T-helper 2 cell treated with Interferon-gamma antibody and Interleukin-4, amounts not matched to agents 100 ng/mL and 5 ng/mL, for 36 hours (primary cell): ENCODE measurements at regions not wholly inside any gene's neighbourhood (a gene's known extent, or its start where the extent isn't known, plus 50 kb on each side); places are given as distances from the start of the nearest gene placed in this dataset.

Experiments used
- intact Hi-C: fragments of 100-400 bp; cut with micrococcal nuclease; formaldehyde crosslinking; loops from one replicate; pipeline ENCODE4 v1.15.1; 2023

DNA sequence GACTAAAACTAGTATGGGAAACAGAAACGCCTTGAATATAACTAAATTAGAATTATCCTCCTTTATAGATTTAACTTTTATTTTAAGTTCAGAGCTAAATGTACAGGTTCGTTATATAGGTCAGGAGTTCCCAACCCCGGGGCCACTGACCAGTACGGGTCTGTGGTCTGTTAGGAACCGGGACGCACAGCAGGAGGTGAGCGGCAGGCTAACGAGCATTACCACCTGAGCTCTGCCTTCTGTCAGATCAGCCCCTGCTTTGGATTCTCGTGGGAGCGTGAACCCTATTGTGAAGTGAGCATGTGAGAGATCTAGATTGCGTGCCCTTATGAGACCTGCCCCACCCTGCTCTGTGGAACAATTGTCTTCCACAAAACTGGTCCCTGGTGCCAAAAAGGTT is 51.0 kb downstream of the FAT4 start:
- intact Hi-C loops, result no loop called here

- intact Hi-C loops, result no loop called here
Observed at GRCh38 chr4:125368146-125368545, 53.4 kb downstream of the FAT4 start.

DNA sequence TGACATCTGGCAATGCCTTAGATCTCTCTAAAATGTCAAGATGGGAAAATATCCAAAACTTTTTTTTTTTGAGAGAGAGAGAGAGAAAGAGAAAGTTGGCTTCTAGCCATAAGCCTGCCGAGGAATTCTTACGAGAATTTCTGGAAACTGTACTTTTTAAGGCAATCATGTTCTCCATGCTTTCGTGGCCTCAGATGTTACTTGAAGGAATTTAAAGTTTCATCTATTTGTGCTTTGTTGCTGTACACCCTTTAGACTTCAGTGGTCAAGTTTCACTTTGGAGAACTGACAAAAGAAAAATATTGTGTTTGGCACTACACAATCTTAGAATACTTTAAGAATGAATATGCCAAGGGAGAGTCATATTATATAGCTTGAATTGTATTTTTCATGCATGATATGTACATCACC is 53.9 kb downstream of the FAT4 start:
- intact Hi-C loops, result no loop called here

DNA sequence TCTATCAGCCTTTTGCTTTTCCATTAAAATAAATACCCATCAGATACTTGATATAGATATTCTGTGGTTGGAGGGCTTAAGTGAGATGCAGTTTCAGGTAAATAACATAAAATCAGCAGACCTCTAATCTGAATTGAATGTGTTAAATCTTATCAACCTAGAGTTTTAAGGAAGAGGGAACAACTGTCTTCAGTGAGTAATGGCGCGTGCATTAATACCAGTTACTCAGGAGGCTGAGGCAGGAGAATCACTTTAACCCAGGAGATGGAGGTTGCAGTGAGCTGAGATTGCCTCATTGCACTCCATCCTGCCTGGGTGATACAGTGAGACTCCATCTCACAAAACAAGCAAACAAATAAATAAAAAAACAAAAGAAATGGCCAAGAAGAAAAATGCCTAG is 54.3 kb downstream of the FAT4 start:
- intact Hi-C loops, result no loop called here

DNA sequence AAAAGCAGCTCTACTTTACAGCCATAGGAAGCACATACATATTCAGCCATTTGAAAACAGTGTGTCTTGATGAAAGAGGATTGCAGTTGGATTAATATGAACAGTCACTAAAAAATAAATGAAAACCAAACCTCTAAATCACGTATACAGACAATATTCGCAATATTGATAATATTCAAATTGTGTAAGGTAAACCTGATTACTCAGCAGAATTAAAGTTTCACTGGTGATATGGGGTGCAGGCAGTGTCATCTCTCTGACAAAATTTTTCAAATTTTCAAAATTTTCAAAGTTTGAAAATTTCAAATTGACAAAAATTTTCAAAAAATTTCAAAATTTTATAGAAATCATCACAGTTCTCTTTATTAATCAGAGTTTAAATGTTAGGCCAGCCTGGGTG is 55.7 kb downstream of the FAT4 start:
- intact Hi-C loops, result no loop called here

- intact Hi-C loops, result no loop called here
Observed at GRCh38 chr4:125382995-125383394, 68.2 kb downstream of the FAT4 start.

DNA sequence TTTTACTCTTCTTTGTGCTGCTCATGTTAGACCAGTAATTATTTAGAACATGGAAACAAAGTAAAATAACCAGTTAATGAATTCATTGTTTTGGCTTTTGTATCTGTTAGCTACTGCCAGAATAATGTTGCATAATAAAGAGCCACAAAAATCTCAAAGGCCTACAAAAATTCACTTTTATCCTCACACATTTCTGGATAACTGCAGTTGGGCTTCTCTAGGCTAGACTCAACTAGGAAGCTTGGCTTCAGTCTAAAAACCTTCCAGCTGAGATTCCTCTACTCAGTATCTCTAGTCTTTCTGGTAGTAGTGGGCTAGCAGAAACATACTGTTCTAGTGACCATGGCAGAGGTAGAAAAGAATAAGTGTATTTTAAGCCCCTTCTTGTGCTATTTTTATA is 73.0 kb downstream of the FAT4 start:
- intact Hi-C loops, result no loop called here

DNA sequence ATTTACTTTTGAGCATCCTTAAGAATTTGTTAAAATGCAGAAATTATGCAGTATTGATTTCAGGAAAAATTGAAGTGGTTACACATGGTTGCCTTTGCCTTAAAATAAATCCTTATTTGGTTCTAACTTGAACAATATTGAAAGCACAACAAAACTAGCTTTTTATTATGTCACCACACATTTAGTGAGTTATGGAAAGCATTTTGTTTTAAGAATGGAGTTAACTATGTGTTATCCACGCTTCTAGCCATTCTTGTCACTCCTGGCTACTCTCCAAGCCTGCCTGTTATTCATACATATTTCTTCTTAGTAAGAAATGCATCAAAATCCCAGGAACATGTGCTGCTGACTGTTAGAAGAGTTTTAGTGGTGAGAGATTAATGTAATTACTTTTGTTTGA is 73.9 kb downstream of the FAT4 start:
- intact Hi-C loops, result no loop called here

GRCh38 chr4:125389713-125390112 is 75.0 kb downstream of the FAT4 start:
- intact Hi-C loops, result no loop called here

DNA sequence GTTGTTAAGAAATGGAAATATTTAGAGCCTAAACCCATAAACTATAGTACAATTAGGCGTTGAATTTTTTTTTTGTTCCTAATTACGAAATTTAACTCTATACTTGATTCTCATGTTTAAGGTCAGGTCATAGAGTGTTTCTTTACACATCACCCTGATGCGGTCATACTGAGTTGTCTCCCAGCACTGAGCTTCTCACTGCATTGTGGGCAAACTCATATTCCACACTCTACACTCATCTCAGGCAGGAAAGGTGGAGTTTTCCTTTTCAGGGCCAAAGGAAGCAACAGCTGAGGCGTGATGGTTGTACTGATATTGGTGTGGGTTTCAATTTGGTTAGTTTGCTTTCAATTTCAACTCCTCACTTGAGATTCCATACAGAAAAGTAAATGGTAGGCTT is 75.4 kb downstream of the FAT4 start:
- intact Hi-C loops, result no loop called here

GRCh38 chr4:125390727-125391126 is 76.0 kb downstream of the FAT4 start:
- intact Hi-C loops, result no loop called here

DNA sequence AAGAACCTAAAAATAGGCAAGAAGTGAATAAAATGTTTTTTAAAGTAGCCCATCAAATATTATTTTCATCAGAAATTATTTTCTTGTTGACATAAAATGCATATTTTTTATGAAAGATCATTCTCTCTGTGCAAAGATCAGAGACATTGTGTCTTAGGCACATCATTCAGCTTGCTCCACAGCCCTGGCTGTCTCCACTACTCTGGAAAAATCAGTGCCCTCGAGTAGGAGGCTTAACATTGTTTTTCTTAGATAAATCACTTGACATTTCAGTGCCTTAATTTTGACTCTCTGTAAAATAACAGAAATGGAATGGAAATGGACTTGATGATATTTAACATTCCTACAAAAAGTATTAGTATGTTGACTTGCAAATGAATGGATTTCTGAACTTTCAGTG is 77.9 kb downstream of the FAT4 start:
- intact Hi-C loops, result no loop called here

DNA sequence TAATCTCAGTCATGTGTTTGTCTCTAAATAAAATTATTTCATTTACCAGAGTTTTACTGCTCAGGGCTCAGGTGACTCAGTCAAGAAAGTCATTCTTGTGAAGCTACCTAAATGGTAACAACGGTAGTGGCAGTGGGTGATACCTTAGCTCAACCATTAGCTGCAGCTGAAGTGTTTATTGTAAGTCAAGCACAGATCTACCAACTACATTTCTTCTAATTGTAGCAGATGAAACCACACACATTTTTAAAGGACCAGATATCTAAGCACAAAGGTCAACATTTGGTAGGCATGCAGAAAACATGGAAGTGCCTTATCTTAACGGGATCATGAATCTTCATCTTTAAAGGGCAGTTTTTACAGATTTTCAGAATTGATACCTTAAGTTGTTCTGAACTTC is 79.1 kb downstream of the FAT4 start:
- intact Hi-C loops, result no loop called here

DNA sequence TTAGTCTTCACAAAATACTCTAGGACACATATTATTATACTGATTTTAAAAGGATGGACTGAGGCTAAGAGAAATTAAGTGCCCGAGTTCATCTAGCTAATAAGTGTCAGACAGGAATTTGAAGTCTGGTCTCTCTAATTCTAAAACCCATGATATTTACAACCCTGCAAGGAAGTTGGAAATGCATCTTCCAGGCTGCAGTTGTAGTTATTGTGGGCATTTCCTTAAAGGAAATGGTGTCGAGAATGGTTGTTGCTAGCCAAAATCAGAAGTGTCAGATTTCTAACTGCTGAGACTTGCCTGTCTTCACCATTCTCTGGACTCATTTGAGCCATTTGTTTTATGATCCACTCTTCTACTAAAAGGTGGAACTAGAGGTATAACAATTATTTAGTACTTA is 82.5 kb downstream of the FAT4 start:
- intact Hi-C loops, result no loop called here

DNA sequence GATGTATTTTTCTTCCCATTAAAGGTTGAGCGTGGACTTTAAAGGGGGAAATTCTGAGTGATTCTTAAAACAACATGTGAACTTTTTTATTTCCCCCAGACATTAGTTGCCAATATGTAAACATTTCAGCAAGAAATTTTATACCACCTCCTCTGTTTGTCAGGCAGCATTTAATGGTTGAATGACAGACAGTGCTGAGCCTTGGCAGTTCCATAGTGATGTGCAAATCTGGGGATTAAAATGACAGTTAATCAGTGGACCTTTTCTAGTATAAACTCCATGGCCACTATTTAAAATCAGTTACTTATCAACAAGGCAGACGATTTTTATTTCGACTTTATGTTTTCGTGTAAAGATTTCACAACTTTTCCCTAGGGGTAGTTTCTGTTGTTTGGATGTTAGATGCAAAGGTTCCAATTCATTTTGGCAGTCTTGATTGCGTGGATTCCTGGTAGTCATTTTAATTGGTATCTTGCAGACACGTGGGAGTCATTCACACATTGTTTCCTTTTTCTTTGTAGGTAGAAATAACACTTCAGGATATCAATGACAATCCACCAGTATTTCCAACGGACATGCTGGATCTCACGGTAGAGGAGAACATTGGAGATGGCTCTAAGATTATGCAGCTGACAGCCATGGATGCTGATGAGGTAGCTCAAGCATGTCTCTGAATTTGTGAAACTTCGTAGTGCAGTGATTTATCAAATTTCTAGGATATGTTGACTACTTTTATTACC is 83.7 kb downstream of the FAT4 start:
- intact Hi-C loops, result no loop called here

DNA sequence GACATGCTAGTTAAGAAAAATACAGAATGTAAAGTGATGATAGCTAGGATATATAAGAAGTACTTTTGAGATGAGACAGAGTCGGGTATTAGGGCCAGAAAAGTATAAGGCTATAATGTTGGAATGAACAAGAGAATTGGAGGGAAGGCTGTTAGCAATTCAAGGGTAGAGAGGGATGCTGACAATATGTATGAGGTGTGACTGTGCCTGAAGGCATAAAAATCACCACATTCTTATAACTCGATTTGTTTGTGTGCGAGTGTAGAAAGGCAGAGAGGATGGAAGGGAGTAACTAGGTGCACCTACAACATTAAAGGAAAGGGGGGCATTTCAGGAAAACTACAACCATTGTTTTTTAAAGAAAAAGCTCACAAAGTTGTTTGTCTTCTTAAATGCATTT is 86.0 kb downstream of the FAT4 start:
- intact Hi-C loops, result no loop called here

- intact Hi-C loops, result no loop called here
Observed at GRCh38 chr4:125401784-125402183, 87.0 kb downstream of the FAT4 start.

- intact Hi-C loops, result no loop called here
Observed at GRCh38 chr4:125420526-125420925, 105.8 kb downstream of the FAT4 start.

DNA sequence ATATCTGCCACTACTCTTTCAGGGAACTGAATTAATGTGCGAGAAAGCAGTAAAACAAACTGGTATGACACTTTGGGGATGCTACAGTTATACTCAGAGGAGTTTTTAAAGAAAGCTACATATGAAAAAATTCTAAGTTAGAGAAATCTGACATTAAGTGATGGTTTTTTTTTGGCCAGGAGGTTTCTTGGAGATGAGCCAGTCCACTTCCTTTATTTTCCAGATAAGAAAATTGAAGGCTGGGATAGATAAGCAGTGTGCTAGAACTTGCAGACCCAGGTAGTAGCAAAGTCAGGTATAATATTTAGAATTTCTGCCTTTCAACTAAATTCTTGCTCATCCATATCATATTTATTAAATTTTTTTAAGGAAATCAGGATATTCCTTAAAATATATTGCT is 106.8 kb downstream of the FAT4 start:
- intact Hi-C loops, result no loop called here

DNA sequence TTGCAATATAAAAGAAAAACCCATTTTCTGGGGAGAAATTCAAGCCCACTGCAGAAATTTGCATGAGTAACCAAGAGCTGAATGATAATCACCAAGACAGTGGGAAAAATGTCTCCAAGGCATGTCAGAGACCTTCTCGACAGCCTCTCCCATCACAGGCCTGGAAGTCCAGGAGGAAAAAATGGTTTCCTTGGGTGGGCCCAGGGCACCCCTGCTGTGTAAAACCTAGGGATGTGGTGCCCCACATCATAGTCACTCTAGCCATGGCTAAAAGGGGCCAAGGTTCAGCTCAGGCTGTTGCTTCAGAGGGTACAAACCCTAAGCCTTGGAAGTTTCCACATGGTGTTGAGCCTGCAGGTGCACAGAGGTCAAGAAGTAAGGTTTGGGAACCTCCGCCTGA is 108.4 kb downstream of the FAT4 start:
- intact Hi-C loops, result no loop called here

GRCh38 chr4:125428832-125429231 is 114.1 kb downstream of the FAT4 start:
- intact Hi-C loops, result no loop called here

DNA sequence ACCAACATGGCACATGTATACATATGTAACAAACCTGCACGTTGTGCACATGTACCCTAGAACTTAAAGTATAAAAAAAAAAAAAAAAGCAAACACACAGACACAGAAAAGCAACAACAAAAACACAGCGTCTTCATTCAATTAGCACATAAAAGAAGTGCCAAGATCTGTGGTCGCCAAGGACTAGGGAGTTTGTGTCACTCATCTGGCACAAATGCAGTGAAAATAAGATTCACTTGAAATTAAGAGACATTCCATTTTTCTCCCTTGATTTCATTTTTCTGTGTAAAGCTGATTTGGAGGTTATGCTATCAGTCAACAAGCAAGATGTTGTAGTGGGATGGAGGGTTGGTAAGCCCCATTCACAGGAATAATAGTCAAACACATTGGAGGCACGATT is 115.3 kb downstream of the FAT4 start:
- intact Hi-C loops, result no loop called here

DNA sequence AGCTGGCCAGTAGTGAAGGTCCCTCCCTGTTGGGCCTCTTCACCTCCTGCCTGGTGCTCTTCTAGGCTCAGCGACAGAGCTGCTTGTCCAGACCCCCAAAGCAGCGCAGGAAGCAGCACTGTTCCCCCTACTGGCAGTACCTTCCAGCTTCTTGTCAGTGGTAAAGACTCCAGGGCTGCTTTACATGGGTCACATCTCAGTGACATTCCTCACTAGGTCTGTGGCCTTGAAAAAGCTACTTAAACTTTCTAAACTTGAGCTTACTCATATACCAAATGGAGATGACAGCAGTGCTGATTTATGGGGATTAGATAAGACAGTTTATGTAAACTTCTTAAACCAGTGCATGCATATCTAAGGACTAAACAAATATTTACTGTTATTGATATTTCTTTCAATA is 117.3 kb downstream of the FAT4 start:
- intact Hi-C loops, result no loop called here

DNA sequence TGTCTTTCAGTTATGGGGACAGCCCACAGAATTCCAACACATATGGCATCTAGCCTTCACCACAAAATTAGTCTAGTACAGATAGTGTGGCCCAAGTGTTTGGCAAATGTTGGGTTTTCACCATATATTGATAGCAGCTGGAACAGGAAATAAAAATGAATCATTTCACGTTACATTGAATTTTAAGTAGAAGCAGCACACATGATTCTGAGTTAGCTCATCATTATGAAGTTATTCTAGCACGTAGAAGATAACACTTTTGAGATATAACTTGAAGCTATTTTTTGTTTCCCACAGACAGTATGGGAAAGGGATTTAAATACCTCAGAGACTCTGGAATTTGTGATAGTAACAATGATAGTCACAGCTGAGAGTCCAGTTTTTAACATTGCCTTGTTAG is 118.7 kb downstream of the FAT4 start:
- intact Hi-C loops, result no loop called here
